OCI-LY7 (cell line): ENCODE measurements at regions not wholly inside any gene's neighbourhood (a gene's known extent, or its start where the extent isn't known, plus 50 kb on each side); places are given as distances from the start of the nearest gene placed in this dataset.

Experiments
- CTCF ChIP-seq: fragments of 200-600 bp; sonication (generic); conservative IDR thresholded peaks from 2 replicates; pipeline ENCODE4 v1.5.1; 2014; ENCODE audit warnings: mild to moderate bottlenecking, antibody characterized with exemption, low read length, moderate library complexity, mixed read lengths
- EZH2phosphoT487 ChIP-seq: fragments of 200-600 bp; sonication (generic); IDR thresholded peaks from 2 replicates; pipeline ENCODE4 v1.6.1; 2018; ENCODE audit warnings: low read depth, borderline replicate concordance, mild to moderate bottlenecking, mixed run types, antibody characterized with exemption, low read length, moderate library complexity, mixed read lengths

GRCh38 chr14:35988550-35988949, 162.4 kb downstream of the BRMS1L start:
- TF ChIP-seq CTCF, result no peak
- no peak for TF ChIP-seq EZH2phosphoT487
